Muscle layer of colon (tissue), 2 donors: ENCODE measurements at regions not wholly inside any gene's neighbourhood (a gene's known extent, or its start where the extent isn't known, plus 50 kb on each side); places are given as distances from the start of the nearest gene placed in this dataset.

Experiments
- H3K27ac ChIP-seq: one replicate; pipeline ENCODE4 v1.7.0; 2013; ENCODE audit warnings: low read depth, mild to moderate bottlenecking, low read length, moderate library complexity
- H3K27me3 ChIP-seq, 2 donors: one replicate each; pipeline ENCODE4 v1.7.0; 2013; ENCODE audit warnings: low read length in 2 of 2, mild to moderate bottlenecking in 2 of 2; ENCODE audit not compliant: insufficient read depth in 2 of 2, control insufficient read depth in 1 of 2
- H3K36me3 ChIP-seq: one replicate; pipeline ENCODE4 v1.7.0; 2013; ENCODE audit warnings: mild to moderate bottlenecking, low read length; ENCODE audit not compliant: insufficient read depth
- H3K4me1 ChIP-seq: one replicate; pipeline ENCODE4 v1.7.0; 2013; ENCODE audit warnings: mild to moderate bottlenecking, low read length; ENCODE audit not compliant: insufficient read depth
- H3K4me3 ChIP-seq, 2 donors: one replicate each; pipeline ENCODE4 v1.7.0; 2013; ENCODE audit warnings: low read length in 2 of 2, low read depth in 1 of 2, mild to moderate bottlenecking in 1 of 2, moderate library complexity in 1 of 2
- H3K9ac ChIP-seq: one replicate; pipeline ENCODE4 v1.7.0; 2013; ENCODE audit warnings: low read length
- H3K9me3 ChIP-seq: one replicate; pipeline ENCODE4 v1.7.0; 2013; ENCODE audit warnings: mild to moderate bottlenecking, low read length
- donor health status: abdominal sarcoma.
- donor health status: Adenocarcinoma of cecum.

- Histone ChIP-seq H3K4me1 (no peaks in the 10 kb centered on the region), H3K27ac (no peak overlapping the region), H3K27me3 (no peaks in the 10 kb centered on the region)
Measured at GRCh38 chr20:57006411-57007170, 259.9 kb downstream of the BMP7 start.

DNA sequence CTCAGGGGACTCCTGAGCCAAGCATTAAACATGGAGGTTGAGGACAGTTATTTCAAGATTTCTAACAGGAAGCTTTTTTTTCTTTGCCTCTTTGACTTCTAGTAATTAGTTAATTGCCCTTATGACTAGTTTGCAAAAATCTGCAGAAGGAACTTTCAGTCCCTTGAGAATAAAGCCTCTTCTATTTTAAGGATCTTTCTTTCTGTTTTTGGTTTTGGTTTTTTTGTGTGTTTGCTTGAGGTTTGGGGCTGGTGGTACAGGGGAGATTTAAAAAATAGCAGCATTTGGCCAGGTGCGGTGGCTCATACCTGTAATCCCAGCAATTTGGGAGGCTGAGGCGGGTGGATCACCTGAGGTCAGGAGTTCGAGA, 259.3 kb downstream of the BMP7 start:
- Histone ChIP-seq H3K9me3 (no peaks in the 10 kb centered on the region), H3K27me3 (no peaks in the 10 kb centered on the region), H3K4me1 (no peaks in the 10 kb centered on the region), H3K27ac (no peak overlapping the region), H3K4me3 (no peak overlapping the region), H3K9ac (no peak overlapping the region), H3K36me3 (no peaks in the 10 kb centered on the region)

More at GRCh38 chr20:57006411-57007170, 259.9 kb downstream of the BMP7 start:
- H3K9me3 ChIP-seq, result no peaks in the 10 kb centered on the region
- no peak overlapping the region for H3K4me3 ChIP-seq
- H3K9ac ChIP-seq, result no peak overlapping the region
- no peaks in the 10 kb centered on the region for H3K36me3 ChIP-seq

DNA sequence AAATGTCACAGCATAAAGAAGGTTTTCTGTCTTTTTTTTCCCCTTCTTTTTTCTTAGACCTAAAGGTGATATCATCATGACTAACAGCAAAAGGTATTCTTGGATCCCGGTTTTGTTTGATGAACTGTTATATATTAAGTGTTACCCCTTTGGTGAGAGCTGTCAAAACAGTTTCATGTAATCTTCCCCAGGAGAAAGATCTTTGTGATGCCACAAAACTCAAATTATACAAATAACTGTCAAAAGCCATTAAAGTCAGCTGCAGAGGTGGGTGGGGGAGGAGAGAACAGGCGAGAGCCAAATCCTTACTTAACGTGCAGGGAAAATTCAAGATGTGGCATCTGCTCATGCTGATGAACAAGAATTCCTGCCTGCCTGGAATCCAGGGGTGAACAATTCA, 258.2 kb downstream of the BMP7 start:
- H3K4me1 ChIP-seq, result no peaks in the 10 kb centered on the region
- no peaks in the 10 kb centered on the region for H3K9me3 ChIP-seq
- H3K36me3 ChIP-seq, result no peaks in the 10 kb centered on the region
- no peak overlapping the region for H3K9ac ChIP-seq
- H3K27me3 ChIP-seq, result no peaks in the 10 kb centered on the region
- H3K27ac ChIP-seq, result no peak overlapping the region
- no peak overlapping the region for H3K4me3 ChIP-seq

GRCh38 chr20:57009355-57009754, 257.1 kb downstream of the BMP7 start:
- Histone ChIP-seq H3K4me3 (no peak overlapping the region), H3K9me3 (no peaks in the 10 kb centered on the region), H3K4me1 (peaks cover 2% of the 10 kb centered on the region), H3K27ac (no peak overlapping the region), H3K36me3 (no peaks in the 10 kb centered on the region), H3K27me3 (peaks cover 0 to 6% of the 10 kb centered on the region in 2 donors), H3K9ac (no peak overlapping the region)

- no peak overlapping the region for H3K4me3 ChIP-seq
- H3K4me1 ChIP-seq, result peaks cover 2% of the 10 kb centered on the region
- H3K27me3 ChIP-seq, result peaks cover 0 to 6% of the 10 kb centered on the region in 2 donors
- no peak overlapping the region for H3K27ac ChIP-seq
- H3K36me3 ChIP-seq, result no peaks in the 10 kb centered on the region
- H3K9me3 ChIP-seq, result no peaks in the 10 kb centered on the region
- H3K9ac ChIP-seq, result no peak overlapping the region
Measured at GRCh38 chr20:57009775-57010174, 256.7 kb downstream of the BMP7 start.

DNA sequence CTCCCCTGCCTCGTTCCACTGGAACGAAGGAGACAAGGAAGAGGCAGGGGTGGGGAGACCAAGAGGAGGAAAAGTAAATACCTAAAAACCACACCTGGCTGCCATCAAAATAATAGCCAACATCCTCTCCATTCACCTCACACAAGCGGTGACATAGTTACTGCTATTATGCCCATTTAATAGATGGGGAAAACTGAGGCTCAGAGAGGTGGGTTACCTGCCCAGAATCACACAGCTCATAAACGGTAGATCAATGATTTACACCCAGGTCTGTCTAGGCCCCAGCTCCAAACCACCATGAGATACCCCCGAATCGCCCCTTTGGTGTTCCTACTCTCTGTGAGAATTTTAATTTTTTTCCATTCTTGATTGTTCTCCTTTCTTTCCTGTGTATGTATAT, 253.8 kb downstream of the BMP7 start:
- no peaks in the 10 kb centered on the region for H3K36me3 ChIP-seq
- H3K4me3 ChIP-seq, result no peak overlapping the region
- peaks cover 2% of the 10 kb centered on the region for H3K4me1 ChIP-seq
- peaks cover 0 to 6% of the 10 kb centered on the region in 2 donors for H3K27me3 ChIP-seq
- no peaks in the 10 kb centered on the region for H3K9me3 ChIP-seq
- no peak overlapping the region for H3K27ac ChIP-seq
- no peak overlapping the region for H3K9ac ChIP-seq

DNA sequence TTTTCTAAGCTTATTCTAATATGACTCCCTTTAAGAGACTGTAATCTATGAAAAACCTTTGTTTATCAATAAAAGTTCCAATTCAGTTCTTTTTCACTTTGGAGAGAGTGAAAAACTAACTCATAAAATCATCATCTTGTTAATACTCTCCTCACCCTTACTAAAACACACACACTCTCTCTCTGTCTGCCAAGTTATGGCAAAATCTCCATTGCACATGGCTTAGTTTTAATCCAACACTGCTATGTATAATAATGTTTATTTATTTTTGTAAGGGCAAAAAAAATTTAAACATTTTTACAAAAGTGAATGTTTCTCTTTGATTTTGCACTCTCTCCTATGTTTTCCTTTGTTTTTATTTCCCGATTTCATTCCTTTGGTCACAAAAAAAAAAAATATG, 253.2 kb downstream of the BMP7 start:
- no peak overlapping the region for H3K4me3 ChIP-seq
- no peak overlapping the region for H3K9ac ChIP-seq
- no peaks in the 10 kb centered on the region for H3K36me3 ChIP-seq
- peaks cover 2% of the 10 kb centered on the region for H3K4me1 ChIP-seq
- no peaks in the 10 kb centered on the region for H3K9me3 ChIP-seq
- no peak overlapping the region for H3K27ac ChIP-seq
- peaks cover 0 to 6% of the 10 kb centered on the region in 2 donors for H3K27me3 ChIP-seq

DNA sequence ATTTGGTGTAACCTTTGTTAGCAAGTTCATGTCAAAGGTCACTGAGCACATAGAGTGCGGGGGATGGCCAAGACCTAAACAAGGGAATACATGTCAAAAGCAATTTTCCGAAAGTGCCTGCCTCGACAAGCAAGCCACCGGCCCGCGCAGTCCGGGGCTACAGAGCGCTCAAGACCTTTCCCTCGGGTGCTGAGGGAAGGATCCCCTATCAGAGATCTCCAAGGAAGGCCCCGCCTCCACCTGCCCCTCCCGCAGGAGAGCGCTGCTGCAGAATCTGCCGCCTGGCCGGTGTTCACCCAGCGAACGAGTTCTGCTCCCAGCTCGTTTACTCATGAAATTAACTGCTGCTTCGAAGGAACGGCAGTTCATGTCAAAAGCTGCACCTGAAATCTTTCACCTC, 252.7 kb downstream of the BMP7 start:
- H3K9me3 ChIP-seq, result no peaks in the 10 kb centered on the region
- H3K4me3 ChIP-seq, result no peak overlapping the region
- H3K9ac ChIP-seq, result no peak overlapping the region
- H3K27ac ChIP-seq, result no peak overlapping the region
- H3K4me1 ChIP-seq, result peaks cover 2% of the 10 kb centered on the region
- H3K36me3 ChIP-seq, result no peaks in the 10 kb centered on the region
- H3K27me3 ChIP-seq, result peaks cover 0 to 6% of the 10 kb centered on the region in 2 donors

- Histone ChIP-seq H3K4me1 (peaks cover 5% of the 10 kb centered on the region), H3K4me3 (no peak overlapping the region), H3K36me3 (no peaks in the 10 kb centered on the region), H3K27me3 (peaks cover 0 to 6% of the 10 kb centered on the region in 2 donors), H3K27ac (no peak overlapping the region), H3K9ac (no peak overlapping the region), H3K9me3 (no peaks in the 10 kb centered on the region)
Measured at GRCh38 chr20:57020364-57020763, 246.1 kb downstream of the BMP7 start.

DNA sequence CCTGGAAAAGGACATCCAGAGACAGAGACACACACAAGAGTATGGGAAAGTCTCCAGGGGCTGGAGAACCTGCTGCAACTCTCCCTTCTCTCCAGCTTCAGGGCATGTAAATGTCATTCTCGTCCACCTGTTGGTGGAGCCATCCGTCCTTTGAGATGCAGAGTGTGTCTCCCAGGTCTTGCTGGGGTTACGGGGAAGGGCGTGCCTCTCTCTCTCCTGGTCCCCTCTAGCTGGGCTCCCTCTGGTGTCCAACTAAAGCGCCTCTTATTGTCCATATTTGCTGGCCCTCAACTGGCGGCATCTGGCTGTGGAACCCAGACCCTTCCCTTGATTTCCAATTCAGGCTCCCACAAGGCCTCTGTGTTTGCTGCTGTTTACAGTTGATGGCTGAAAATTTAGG, 244.1 kb downstream of the BMP7 start:
- H3K36me3 ChIP-seq, result no peaks in the 10 kb centered on the region
- H3K4me1 ChIP-seq, result peaks cover 9% of the 10 kb centered on the region
- H3K27me3 ChIP-seq, result peaks cover 0 to 6% of the 10 kb centered on the region in 2 donors
- H3K4me3 ChIP-seq, result no peak overlapping the region
- H3K9ac ChIP-seq, result no peak overlapping the region
- H3K27ac ChIP-seq, result no peak overlapping the region
- H3K9me3 ChIP-seq, result no peaks in the 10 kb centered on the region

GRCh38 chr20:57023007-57023406, 243.4 kb downstream of the BMP7 start:
- H3K27me3 ChIP-seq, result peaks cover 0 to 6% of the 10 kb centered on the region in 2 donors
- H3K4me1 ChIP-seq, result peaks cover 9% of the 10 kb centered on the region
- no peaks in the 10 kb centered on the region for H3K36me3 ChIP-seq
- no peak overlapping the region for H3K27ac ChIP-seq
- H3K9me3 ChIP-seq, result no peaks in the 10 kb centered on the region
- no peak overlapping the region for H3K9ac ChIP-seq
- no peak overlapping the region for H3K4me3 ChIP-seq

DNA sequence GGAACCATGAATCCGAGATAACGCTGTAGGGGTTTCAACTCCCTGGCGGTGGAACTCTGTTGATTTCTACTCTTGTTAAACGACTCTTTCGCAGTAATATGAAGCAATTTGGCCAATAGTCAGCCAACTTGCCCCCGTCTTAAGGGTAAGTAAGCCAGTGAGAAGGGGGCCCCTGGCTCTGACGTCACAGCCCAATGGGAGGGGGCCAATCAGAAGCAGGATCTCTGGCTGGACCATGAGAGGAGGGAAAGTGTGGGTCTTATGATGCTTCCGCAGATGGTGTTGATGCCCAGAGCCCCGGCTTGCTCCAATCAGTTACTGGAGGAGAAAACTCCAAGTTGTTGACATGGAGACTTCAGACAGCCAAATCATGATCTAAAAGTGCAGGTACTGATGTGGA, 242.4 kb downstream of the BMP7 start:
- H3K9me3 ChIP-seq, result no peaks in the 10 kb centered on the region
- H3K36me3 ChIP-seq, result no peaks in the 10 kb centered on the region
- no peak overlapping the region for H3K27ac ChIP-seq
- no peak overlapping the region for H3K4me3 ChIP-seq
- peaks cover 9% of the 10 kb centered on the region for H3K4me1 ChIP-seq
- no peak overlapping the region for H3K9ac ChIP-seq
- peaks cover 0 to 6% of the 10 kb centered on the region in 2 donors for H3K27me3 ChIP-seq
